Neuronal stem cell (in vitro differentiated cells): ENCODE measurements at regions not wholly inside any gene's neighbourhood (a gene's known extent, or its start where the extent isn't known, plus 50 kb on each side); places are given as distances from the start of the nearest gene placed in this dataset.

Experiments
- DNase-seq: peaks from one replicate; pipeline ENCODE4 v3.0.0-alpha.2; 2013; ENCODE audit warnings: low spot score
- H2AFZ ChIP-seq: one replicate; pipeline ENCODE4 v1.6.1; 2013; ENCODE audit warnings: mild to moderate bottlenecking, low read length, inconsistent platforms
- H2AK5ac ChIP-seq: 2 replicates; pipeline ENCODE4 v1.6.1; 2013; ENCODE audit warnings: low read depth, mild to moderate bottlenecking, inconsistent platforms, low read length, moderate library complexity, mixed read lengths
- H2BK120ac ChIP-seq: 2 replicates; pipeline ENCODE4 v1.6.1; 2013; ENCODE audit warnings: low read depth, mild to moderate bottlenecking, inconsistent platforms, low read length, moderate library complexity, mixed read lengths
- H2BK12ac ChIP-seq: one replicate; pipeline ENCODE4 v1.6.1; 2013; ENCODE audit warnings: low read length, inconsistent platforms
- H2BK15ac ChIP-seq: 2 replicates; pipeline ENCODE4 v1.6.1; 2013; ENCODE audit warnings: mild to moderate bottlenecking, low read length, inconsistent platforms, mixed read lengths
- H2BK5ac ChIP-seq: one replicate; pipeline ENCODE4 v1.6.1; 2013; ENCODE audit warnings: inconsistent platforms, mild to moderate bottlenecking, low read length, moderate library complexity
- H3K14ac ChIP-seq: one replicate; pipeline ENCODE4 v1.6.1; 2013; ENCODE audit warnings: low read length, inconsistent platforms
- H3K18ac ChIP-seq: 2 replicates; pipeline ENCODE4 v1.6.1; 2013; ENCODE audit warnings: low read length, inconsistent platforms
- H3K23ac ChIP-seq: 2 replicates; pipeline ENCODE4 v1.6.1; 2013; ENCODE audit warnings: low read depth, mild to moderate bottlenecking, mixed read lengths, low read length, inconsistent platforms; ENCODE audit not compliant: poor library complexity
- H3K27ac ChIP-seq: replicated peaks from 3 replicates; pipeline ENCODE4 v1.5.1; 2013; ENCODE audit warnings: low read length, inconsistent platforms
- H3K27me3 ChIP-seq, 3 experiments: 2 replicates each; pipeline ENCODE4 v1.6.1; 2013; ENCODE audit warnings: low read length in 3 of 3, mild to moderate bottlenecking in 2 of 3, inconsistent platforms in 1 of 3, low read depth in 1 of 3, mixed read lengths in 1 of 3, moderate library complexity in 1 of 3; ENCODE audit not compliant: control insufficient read depth in 3 of 3, insufficient read depth in 3 of 3
- H3K36me3 ChIP-seq, 2 donors: replicated peaks in 1 of 2; 2 replicates each; pipeline ENCODE4 v1.6.1; 2013; ENCODE audit warnings: low read length in 2 of 2; ENCODE audit not compliant: control insufficient read depth in 2 of 2, insufficient read depth in 2 of 2
- H3K4ac ChIP-seq: 2 replicates; pipeline ENCODE4 v1.6.1; 2013; ENCODE audit warnings: inconsistent platforms, mild to moderate bottlenecking, low read length, moderate library complexity
- H3K4me1 ChIP-seq, 2 donors: 1 replicate in 1 of 2; 2 replicates in 1 of 2; pipeline ENCODE4 v1.6.1; 2013; ENCODE audit warnings: low read length in 2 of 2, low read depth in 1 of 2; ENCODE audit not compliant: control insufficient read depth in 2 of 2, insufficient read depth in 1 of 2
- H3K4me2 ChIP-seq: one replicate; pipeline ENCODE4 v1.6.1; 2013; ENCODE audit warnings: mild to moderate bottlenecking, low read length, inconsistent platforms; ENCODE audit not compliant: insufficient read depth, poor library complexity, severe bottlenecking
- H3K4me3 ChIP-seq, 2 donors: 2 replicates each; pipeline ENCODE4 v1.5.1; 2013; ENCODE audit warnings: low read length in 2 of 2, mild to moderate bottlenecking in 2 of 2, inconsistent platforms in 1 of 2, moderate library complexity in 1 of 2
- H3K79me1 ChIP-seq: one replicate; pipeline ENCODE4 v1.6.1; 2013; ENCODE audit warnings: low read depth, mild to moderate bottlenecking, inconsistent platforms, low read length, moderate library complexity
- H3K9ac ChIP-seq: one replicate; pipeline ENCODE4 v1.6.1; 2013; ENCODE audit warnings: mild to moderate bottlenecking, low read depth, low read length, inconsistent platforms; ENCODE audit not compliant: poor library complexity
- H3K9me3 ChIP-seq, 2 donors: replicated peaks in 1 of 2; 2 replicates each; pipeline versions ENCODE3 to v1.6.1; 2013; ENCODE audit warnings: low read length in 2 of 2, mild to moderate bottlenecking in 2 of 2, inconsistent platforms in 1 of 2, low read depth in 1 of 2, mixed read lengths in 1 of 2, moderate library complexity in 1 of 2; ENCODE audit not compliant: control insufficient read depth in 2 of 2, insufficient read depth in 1 of 2
- H4K8ac ChIP-seq: one replicate; pipeline ENCODE4 v1.6.1; 2013; ENCODE audit warnings: low read depth, mild to moderate bottlenecking, inconsistent platforms, low read length, moderate library complexity
- H4K91ac ChIP-seq: one replicate; pipeline ENCODE4 v1.6.1; 2013; ENCODE audit warnings: low read length, low read depth, mild to moderate bottlenecking, inconsistent platforms; ENCODE audit not compliant: poor library complexity
- WGBS, 2 donors: extraction: QIAGEN DNeasy Blood & Tissue Kit; methylation state at CpG; one replicate each; pipeline ENCODE4 v1.1.7; 2013; ENCODE audit warnings: missing lambda C conversion rate in 2 of 2, mixed read lengths in 1 of 2; ENCODE audit not compliant: insufficient read length in 2 of 2, insufficient replicate concordance in 1 of 2; ENCODE audit errors: extremely low coverage in 2 of 2; 5-methylcytosine and 5-hydroxymethylcytosine counted together

GRCh38 chr1:87212431-87213134 is 116.1 kb upstream of the LMO4 start:
- H2BK12ac ChIP-seq, result no peak overlapping the region
- no CpG with 5 or more reads among the region's 6 CpGs for WGBS, 2 donors
- H2AFZ ChIP-seq, result no peak overlapping the region
- H3K36me3 ChIP-seq, result no peaks in the 10 kb centered on the region
- H4K8ac ChIP-seq, result no peak overlapping the region
- no peak overlapping the region for H3K4me2 ChIP-seq
- H2AK5ac ChIP-seq, result no peak overlapping the region
- no peaks in the 10 kb centered on the region for H3K79me1 ChIP-seq
- H3K9me3 ChIP-seq, result peaks cover 0 to 2% of the 10 kb centered on the region in 2 donors
- H3K18ac ChIP-seq, result no peak overlapping the region
- H3K4me3 ChIP-seq, result no peak overlapping the region
- no peak overlapping the region for H3K9ac ChIP-seq
- no peak for DNase-seq
- H2BK120ac ChIP-seq, result no peak overlapping the region
- no peak overlapping the region for H3K27ac ChIP-seq
- no peak overlapping the region for H2BK5ac ChIP-seq
- H3K4me1 ChIP-seq, result no peaks in the 10 kb centered on the region
- no peak overlapping the region for H2BK15ac ChIP-seq
- H3K23ac ChIP-seq, result no peak overlapping the region
- no peak overlapping the region for H4K91ac ChIP-seq
- H3K14ac ChIP-seq, result no peak overlapping the region
- no peaks in the 10 kb centered on the region for H3K27me3 ChIP-seq
- no peak overlapping the region for H3K4ac ChIP-seq

GRCh38 chr1:87213135-87213515 is 115.6 kb upstream of the LMO4 start:
- WGBS, 2 donors, result no CpG with 5 or more reads among the region's 10 CpGs
- H3K27ac ChIP-seq, result no peak overlapping the region
- H3K4ac ChIP-seq, result no peak overlapping the region
- no peak overlapping the region for H3K14ac ChIP-seq
- no peak overlapping the region for H3K4me3 ChIP-seq
- H3K4me2 ChIP-seq, result no peak overlapping the region
- H3K27me3 ChIP-seq, result no peaks in the 10 kb centered on the region
- H3K9me3 ChIP-seq, result peaks cover 0 to 2% of the 10 kb centered on the region in 2 donors
- H3K4me1 ChIP-seq, result no peaks in the 10 kb centered on the region
- H2AFZ ChIP-seq, result no peak overlapping the region
- no peak overlapping the region for H2BK15ac ChIP-seq
- no peak overlapping the region for H3K23ac ChIP-seq
- no peak overlapping the region for H3K18ac ChIP-seq
- H2BK12ac ChIP-seq, result no peak overlapping the region
- no peak overlapping the region for H2AK5ac ChIP-seq
- no peak overlapping the region for H2BK120ac ChIP-seq
- H2BK5ac ChIP-seq, result no peak overlapping the region
- no peak for DNase-seq
- H3K79me1 ChIP-seq, result no peaks in the 10 kb centered on the region
- no peak overlapping the region for H4K91ac ChIP-seq
- H3K36me3 ChIP-seq, result no peaks in the 10 kb centered on the region
- no peak overlapping the region for H4K8ac ChIP-seq
- no peak overlapping the region for H3K9ac ChIP-seq

GRCh38 chr1:87215592-87215991 is 113.1 kb upstream of the LMO4 start:
- no peak overlapping the region for H3K4me2 ChIP-seq
- H3K18ac ChIP-seq, result no peak overlapping the region
- H3K27ac ChIP-seq, result no peak overlapping the region
- no peak overlapping the region for H3K23ac ChIP-seq
- no CpG with 5 or more reads among the region's 1 CpG for WGBS, 2 donors
- H3K4me3 ChIP-seq, result no peak overlapping the region
- H3K4ac ChIP-seq, result no peak overlapping the region
- H2AK5ac ChIP-seq, result no peak overlapping the region
- DNase-seq, result no peak
- no peak overlapping the region for H3K9ac ChIP-seq
- H4K91ac ChIP-seq, result no peak overlapping the region
- H2BK120ac ChIP-seq, result no peak overlapping the region
- no peaks in the 10 kb centered on the region for H3K79me1 ChIP-seq
- no peaks in the 10 kb centered on the region for H3K36me3 ChIP-seq
- H3K9me3 ChIP-seq, result peaks cover 0 to 2% of the 10 kb centered on the region in 2 donors
- H2AFZ ChIP-seq, result no peak overlapping the region
- H2BK15ac ChIP-seq, result no peak overlapping the region
- H3K4me1 ChIP-seq, result no peaks in the 10 kb centered on the region
- H2BK5ac ChIP-seq, result no peak overlapping the region
- no peaks in the 10 kb centered on the region for H3K27me3 ChIP-seq
- no peak overlapping the region for H3K14ac ChIP-seq
- H2BK12ac ChIP-seq, result no peak overlapping the region
- no peak overlapping the region for H4K8ac ChIP-seq

- H3K4ac ChIP-seq, result no peak overlapping the region
- no peak overlapping the region for H3K14ac ChIP-seq
- no peak overlapping the region for H4K8ac ChIP-seq
- H3K27me3 ChIP-seq, result no peaks in the 10 kb centered on the region
- no peak overlapping the region for H2AFZ ChIP-seq
- no peak overlapping the region for H4K91ac ChIP-seq
- H2BK120ac ChIP-seq, result no peak overlapping the region
- H2BK12ac ChIP-seq, result no peak overlapping the region
- no peak overlapping the region for H3K4me3 ChIP-seq
- H2BK15ac ChIP-seq, result no peak overlapping the region
- H2AK5ac ChIP-seq, result no peak overlapping the region
- H3K4me2 ChIP-seq, result no peak overlapping the region
- peaks cover 0 to 2% of the 10 kb centered on the region in 2 donors for H3K9me3 ChIP-seq
- no CpG with 5 or more reads among the region's 2 CpGs for WGBS, 2 donors
- H3K9ac ChIP-seq, result no peak overlapping the region
- H3K23ac ChIP-seq, result no peak overlapping the region
- H3K18ac ChIP-seq, result no peak overlapping the region
- no peaks in the 10 kb centered on the region for H3K79me1 ChIP-seq
- H3K4me1 ChIP-seq, result no peaks in the 10 kb centered on the region
- no peak for DNase-seq
- no peaks in the 10 kb centered on the region for H3K36me3 ChIP-seq
- H2BK5ac ChIP-seq, result no peak overlapping the region
- H3K27ac ChIP-seq, result no peak overlapping the region
These were observed 110.1 kb upstream of the LMO4 start for GRCh38 chr1:87218618-87219017.
